ENCODE measurements at regions not wholly inside any gene's neighbourhood (a gene's known extent, or its start where the extent isn't known, plus 50 kb on each side); places are given as distances from the start of the nearest gene placed in this dataset.

GRCh38 chr13:106997696-106998095, 429.8 kb upstream of the ARGLU1 start:
- Histone ChIP-seq H3K36me3 (replicated peaks; ENCODE audit: control insufficient read depth, insufficient read depth, low read length) (no peaks in the 10 kb centered on the region), H3K27me3 (ENCODE audit: control insufficient read depth, insufficient read depth, low read length) (no peaks in the 10 kb centered on the region), H3K4me3 (ENCODE audit: insufficient read depth, low read depth, low read length) (no peak overlapping the region)
- no peak for DNase-seq

GRCh38 chr13:106996867-106997618, 429.1 kb upstream of the ARGLU1 start:
- no peaks in the 10 kb centered on the region for H3K27me3 ChIP-seq (ENCODE audit: control insufficient read depth, insufficient read depth, low read length)
- DNase-seq: no peak
- H3K36me3 ChIP-seq (replicated peaks; ENCODE audit: control insufficient read depth, insufficient read depth, low read length): no peaks in the 10 kb centered on the region
- H3K4me3 ChIP-seq (ENCODE audit: insufficient read depth, low read depth, low read length): no peak overlapping the region

GRCh38 chr13:106990594-106990993, 422.7 kb upstream of the ARGLU1 start:
- Histone ChIP-seq H3K36me3 (replicated peaks; ENCODE audit: control insufficient read depth, insufficient read depth, low read length) (no peaks in the 10 kb centered on the region), H3K4me3 (ENCODE audit: insufficient read depth, low read depth, low read length) (no peak overlapping the region), H3K27me3 (ENCODE audit: control insufficient read depth, insufficient read depth, low read length) (no peaks in the 10 kb centered on the region)
- no peak for DNase-seq

- Histone ChIP-seq H3K27me3 (ENCODE audit: control insufficient read depth, insufficient read depth, low read length) (no peaks in the 10 kb centered on the region), H3K4me3 (ENCODE audit: insufficient read depth, low read depth, low read length) (no peak overlapping the region), H3K36me3 (replicated peaks; ENCODE audit: control insufficient read depth, insufficient read depth, low read length) (no peaks in the 10 kb centered on the region)
- no peak for DNase-seq
Observed at GRCh38 chr13:106989876-106990275, 421.9 kb upstream of the ARGLU1 start.

- H3K4me3 ChIP-seq (ENCODE audit: insufficient read depth, low read depth, low read length): no peak overlapping the region
- no peaks in the 10 kb centered on the region for H3K36me3 ChIP-seq (replicated peaks; ENCODE audit: control insufficient read depth, insufficient read depth, low read length)
- H3K27me3 ChIP-seq (ENCODE audit: control insufficient read depth, insufficient read depth, low read length): no peaks in the 10 kb centered on the region
- DNase-seq: no peak
Observed at GRCh38 chr13:106987427-106987785, 419.5 kb upstream of the ARGLU1 start.

GRCh38 chr13:106986687-106987426, 418.9 kb upstream of the ARGLU1 start:
- no peaks in the 10 kb centered on the region for H3K36me3 ChIP-seq (replicated peaks; ENCODE audit: control insufficient read depth, insufficient read depth, low read length)
- no peaks in the 10 kb centered on the region for H3K27me3 ChIP-seq (ENCODE audit: control insufficient read depth, insufficient read depth, low read length)
- no peak overlapping the region for H3K4me3 ChIP-seq (ENCODE audit: insufficient read depth, low read depth, low read length)
- no peak for DNase-seq

GRCh38 chr13:106986033-106986484, 418.1 kb upstream of the ARGLU1 start:
- H3K27me3 ChIP-seq (ENCODE audit: control insufficient read depth, insufficient read depth, low read length): no peaks in the 10 kb centered on the region
- peak; percentile 29 for DNase-seq
- H3K4me3 ChIP-seq (ENCODE audit: insufficient read depth, low read depth, low read length): no peak overlapping the region
- no peaks in the 10 kb centered on the region for H3K36me3 ChIP-seq (replicated peaks; ENCODE audit: control insufficient read depth, insufficient read depth, low read length)

- no peaks in the 10 kb centered on the region for H3K27me3 ChIP-seq (ENCODE audit: control insufficient read depth, insufficient read depth, low read length)
- no peak for DNase-seq
- no peak overlapping the region for H3K4me3 ChIP-seq (ENCODE audit: insufficient read depth, low read depth, low read length)
- H3K36me3 ChIP-seq (replicated peaks; ENCODE audit: control insufficient read depth, insufficient read depth, low read length): no peaks in the 10 kb centered on the region
Observed at GRCh38 chr13:106985481-106985880, 417.5 kb upstream of the ARGLU1 start.

- no peak for DNase-seq
- no peak overlapping the region for H3K4me3 ChIP-seq (ENCODE audit: insufficient read depth, low read depth, low read length)
- H3K36me3 ChIP-seq (replicated peaks; ENCODE audit: control insufficient read depth, insufficient read depth, low read length): no peaks in the 10 kb centered on the region
- H3K27me3 ChIP-seq (ENCODE audit: control insufficient read depth, insufficient read depth, low read length): no peaks in the 10 kb centered on the region
Observed at GRCh38 chr13:106981051-106981450, 413.1 kb upstream of the ARGLU1 start.

GRCh38 chr13:106967391-106967790, 399.5 kb upstream of the ARGLU1 start:
- Histone ChIP-seq H3K36me3 (replicated peaks; ENCODE audit: control insufficient read depth, insufficient read depth, low read length) (no peaks in the 10 kb centered on the region), H3K27me3 (ENCODE audit: control insufficient read depth, insufficient read depth, low read length) (no peaks in the 10 kb centered on the region), H3K4me3 (ENCODE audit: insufficient read depth, low read depth, low read length) (no peak overlapping the region)
- no peak for DNase-seq

GRCh38 chr13:106963151-106963550, 395.2 kb upstream of the ARGLU1 start:
- Histone ChIP-seq H3K4me3 (ENCODE audit: insufficient read depth, low read depth, low read length) (no peak overlapping the region), H3K27me3 (ENCODE audit: control insufficient read depth, insufficient read depth, low read length) (no peaks in the 10 kb centered on the region)
- DNase-seq: no peak

GRCh38 chr13:106961651-106962050, 393.7 kb upstream of the ARGLU1 start:
- Histone ChIP-seq H3K36me3 (replicated peaks; ENCODE audit: control insufficient read depth, insufficient read depth, low read length) (no peaks in the 10 kb centered on the region), H3K4me3 (ENCODE audit: insufficient read depth, low read depth, low read length) (no peak overlapping the region), H3K27me3 (ENCODE audit: control insufficient read depth, insufficient read depth, low read length) (no peaks in the 10 kb centered on the region)
- DNase-seq: no peak

More at GRCh38 chr13:106963151-106963550, 395.2 kb upstream of the ARGLU1 start:
- H3K36me3 ChIP-seq (replicated peaks; ENCODE audit: control insufficient read depth, insufficient read depth, low read length): no peaks in the 10 kb centered on the region

GRCh38 chr13:106961216-106961615, 393.3 kb upstream of the ARGLU1 start:
- no peak overlapping the region for H3K4me3 ChIP-seq (ENCODE audit: insufficient read depth, low read depth, low read length)
- no peak for DNase-seq
- H3K27me3 ChIP-seq (ENCODE audit: control insufficient read depth, insufficient read depth, low read length): no peaks in the 10 kb centered on the region
- H3K36me3 ChIP-seq (replicated peaks; ENCODE audit: control insufficient read depth, insufficient read depth, low read length): no peaks in the 10 kb centered on the region

GRCh38 chr13:106958621-106959048, 390.7 kb upstream of the ARGLU1 start:
- Histone ChIP-seq H3K36me3 (replicated peaks; ENCODE audit: control insufficient read depth, insufficient read depth, low read length) (no peaks in the 10 kb centered on the region), H3K27me3 (ENCODE audit: control insufficient read depth, insufficient read depth, low read length) (no peaks in the 10 kb centered on the region), H3K4me3 (ENCODE audit: insufficient read depth, low read depth, low read length) (no peak overlapping the region)
- DNase-seq: no peak

GRCh38 chr13:106942563-106942962, 374.6 kb upstream of the ARGLU1 start:
- Histone ChIP-seq H3K27me3 (ENCODE audit: control insufficient read depth, insufficient read depth, low read length) (no peaks in the 10 kb centered on the region), H3K4me3 (ENCODE audit: insufficient read depth, low read depth, low read length) (no peak overlapping the region), H3K36me3 (replicated peaks; ENCODE audit: control insufficient read depth, insufficient read depth, low read length) (no peaks in the 10 kb centered on the region)
- no peak for DNase-seq

Data from H7 (cell line).